ENCODE measurements at regions not wholly inside any gene's neighbourhood (a gene's known extent, or its start where the extent isn't known, plus 50 kb on each side); places are given as distances from the start of the nearest gene placed in this dataset.
"Not testable (repeated sequence)": the region's sequence is repeated elsewhere in the genome, so short reads cannot be mapped to it uniquely, and the experiment has no call there.

DNA sequence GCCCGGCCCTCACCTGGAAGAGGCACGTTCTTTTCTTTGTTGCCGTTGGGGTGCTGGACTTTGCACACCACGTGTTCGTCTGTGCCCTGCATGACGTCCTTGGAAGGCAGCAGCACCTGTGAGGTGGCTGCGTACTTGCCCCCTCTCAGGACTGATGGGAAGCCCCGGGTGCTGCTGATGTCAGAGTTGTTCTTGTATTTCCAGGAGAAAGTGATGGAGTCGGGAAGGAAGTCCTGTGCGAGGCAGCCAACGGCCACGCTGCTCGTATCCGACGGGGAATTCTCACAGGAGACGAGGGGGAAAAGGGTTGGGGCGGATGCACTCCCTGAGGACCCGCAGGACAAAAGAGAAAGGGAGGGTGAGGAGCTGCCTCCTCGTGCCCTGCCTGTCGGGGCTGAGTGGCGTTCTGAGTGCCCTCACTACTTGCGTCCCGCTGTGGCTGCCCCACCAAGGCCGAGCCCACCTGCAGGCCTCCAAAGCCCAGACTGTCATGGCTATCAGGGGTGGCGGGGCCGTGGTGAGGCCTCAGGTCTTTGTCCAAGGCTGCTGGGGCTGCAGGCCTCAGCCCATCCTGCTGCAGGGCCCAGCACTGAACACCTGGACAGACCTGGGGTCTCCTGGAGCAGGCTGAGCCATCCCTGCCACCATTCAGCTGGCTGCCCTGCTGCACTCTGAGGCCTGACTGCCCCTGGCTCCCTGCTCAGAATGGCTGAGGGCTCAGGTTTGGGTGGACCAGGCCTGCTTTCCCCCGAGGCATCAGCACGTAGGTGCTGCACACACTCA lies 329.7 kb downstream of the TMEM121 start:
- Histone ChIP-seq H3K27me3 (ENCODE audit: insufficient read depth, low read depth, severe bottlenecking) (peaks cover 67% of the 10 kb centered on the region), H3K4me3 (ENCODE audit: low read depth, low read length) (no peak overlapping the region), H3K36me3 (no peaks in the 10 kb centered on the region), H3K27ac (no peak overlapping the region), H3K9me3 (ENCODE audit: severe bottlenecking) (no peaks in the 10 kb centered on the region)
- DNase-seq, result no peak
- TF ChIP-seq, protein P1, sequence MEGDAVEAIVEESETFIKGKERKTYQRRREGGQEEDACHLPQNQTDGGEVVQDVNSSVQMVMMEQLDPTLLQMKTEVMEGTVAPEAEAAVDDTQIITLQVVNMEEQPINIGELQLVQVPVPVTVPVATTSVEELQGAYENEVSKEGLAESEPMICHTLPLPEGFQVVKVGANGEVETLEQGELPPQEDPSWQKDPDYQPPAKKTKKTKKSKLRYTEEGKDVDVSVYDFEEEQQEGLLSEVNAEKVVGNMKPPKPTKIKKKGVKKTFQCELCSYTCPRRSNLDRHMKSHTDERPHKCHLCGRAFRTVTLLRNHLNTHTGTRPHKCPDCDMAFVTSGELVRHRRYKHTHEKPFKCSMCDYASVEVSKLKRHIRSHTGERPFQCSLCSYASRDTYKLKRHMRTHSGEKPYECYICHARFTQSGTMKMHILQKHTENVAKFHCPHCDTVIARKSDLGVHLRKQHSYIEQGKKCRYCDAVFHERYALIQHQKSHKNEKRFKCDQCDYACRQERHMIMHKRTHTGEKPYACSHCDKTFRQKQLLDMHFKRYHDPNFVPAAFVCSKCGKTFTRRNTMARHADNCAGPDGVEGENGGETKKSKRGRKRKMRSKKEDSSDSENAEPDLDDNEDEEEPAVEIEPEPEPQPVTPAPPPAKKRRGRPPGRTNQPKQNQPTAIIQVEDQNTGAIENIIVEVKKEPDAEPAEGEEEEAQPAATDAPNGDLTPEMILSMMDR (IDR thresholded peaks at IDR 0.05; ENCODE audit: low read depth, low read length), result no peak

DNA sequence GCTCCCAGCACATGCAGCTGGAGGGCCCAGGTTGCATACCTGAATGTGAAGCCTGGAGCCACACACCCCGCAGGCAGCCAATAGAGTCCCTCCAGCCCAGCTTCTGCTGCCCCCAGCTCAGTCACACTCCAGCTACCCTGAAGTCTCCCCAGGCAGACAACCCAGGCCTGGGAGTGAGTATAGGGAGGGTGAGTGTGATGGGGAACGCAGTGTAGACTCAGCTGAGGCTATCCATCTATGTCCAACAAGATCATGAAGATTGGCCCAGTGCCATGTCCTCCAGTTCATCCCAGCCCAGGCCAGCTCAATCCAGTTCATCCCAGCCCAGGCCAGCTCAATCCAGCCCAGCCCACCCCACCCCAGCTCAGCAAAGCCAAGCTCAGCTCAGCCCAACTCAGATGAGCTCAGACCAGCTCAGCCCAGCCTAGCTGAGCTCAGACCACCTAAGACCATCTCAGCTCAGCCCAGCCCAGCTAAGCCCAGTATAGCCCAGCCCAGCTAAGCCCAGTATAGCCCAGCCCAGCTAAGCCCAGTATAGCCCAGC lies 330.4 kb downstream of the TMEM121 start:
- no peak overlapping the region for H3K4me3 ChIP-seq (ENCODE audit: low read depth, low read length)
- TF ChIP-seq, protein P1 (IDR thresholded peaks at IDR 0.05; ENCODE audit: low read depth, low read length), result no peak
- no peaks in the 10 kb centered on the region for H3K9me3 ChIP-seq (ENCODE audit: severe bottlenecking)
- H3K36me3 ChIP-seq, result no peaks in the 10 kb centered on the region
- H3K27me3 ChIP-seq (ENCODE audit: insufficient read depth, low read depth, severe bottlenecking), result peaks cover 67% of the 10 kb centered on the region
- H3K27ac ChIP-seq, result no peak overlapping the region
- no peak for DNase-seq

DNA sequence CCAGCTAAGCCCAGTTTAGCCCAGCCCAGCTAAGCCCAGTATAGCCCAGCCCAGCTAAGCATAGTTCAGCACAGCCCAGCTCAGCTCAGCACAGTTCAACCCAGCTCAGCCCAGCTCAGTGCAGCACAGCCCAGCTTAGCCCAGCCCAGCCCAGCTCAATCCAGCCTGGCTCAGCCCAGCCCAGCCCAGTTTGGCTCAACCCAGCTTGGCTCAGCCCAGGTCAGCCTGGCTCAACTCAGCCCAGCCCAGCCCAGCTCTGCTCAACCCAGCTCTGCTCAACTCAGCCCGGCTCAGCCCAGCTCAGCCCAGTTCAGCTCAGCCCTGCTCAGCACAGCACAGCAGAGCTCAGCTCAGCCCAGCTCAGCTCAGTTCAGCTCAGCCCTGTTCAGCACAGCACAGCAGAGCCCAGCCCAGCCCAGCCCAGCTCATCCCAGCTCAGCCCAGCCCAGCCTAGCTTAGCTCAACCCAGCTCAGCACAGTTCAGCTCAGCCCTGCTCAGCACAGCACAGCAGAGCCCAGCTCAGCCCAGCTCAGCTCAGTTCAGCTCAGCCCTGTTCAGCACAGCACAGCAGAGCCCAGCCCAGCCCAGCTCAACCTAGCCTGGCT lies 330.9 kb downstream of the TMEM121 start:
- Histone ChIP-seq H3K27me3 (ENCODE audit: insufficient read depth, low read depth, severe bottlenecking) (peaks cover 67% of the 10 kb centered on the region), H3K27ac (no peak overlapping the region), H3K4me3 (ENCODE audit: low read depth, low read length) (no peak overlapping the region), H3K36me3 (no peaks in the 10 kb centered on the region), H3K9me3 (ENCODE audit: severe bottlenecking) (no peaks in the 10 kb centered on the region)
- DNase-seq, result no peak
- TF ChIP-seq, protein P1 (IDR thresholded peaks at IDR 0.05; ENCODE audit: low read depth, low read length), result no peak

DNA sequence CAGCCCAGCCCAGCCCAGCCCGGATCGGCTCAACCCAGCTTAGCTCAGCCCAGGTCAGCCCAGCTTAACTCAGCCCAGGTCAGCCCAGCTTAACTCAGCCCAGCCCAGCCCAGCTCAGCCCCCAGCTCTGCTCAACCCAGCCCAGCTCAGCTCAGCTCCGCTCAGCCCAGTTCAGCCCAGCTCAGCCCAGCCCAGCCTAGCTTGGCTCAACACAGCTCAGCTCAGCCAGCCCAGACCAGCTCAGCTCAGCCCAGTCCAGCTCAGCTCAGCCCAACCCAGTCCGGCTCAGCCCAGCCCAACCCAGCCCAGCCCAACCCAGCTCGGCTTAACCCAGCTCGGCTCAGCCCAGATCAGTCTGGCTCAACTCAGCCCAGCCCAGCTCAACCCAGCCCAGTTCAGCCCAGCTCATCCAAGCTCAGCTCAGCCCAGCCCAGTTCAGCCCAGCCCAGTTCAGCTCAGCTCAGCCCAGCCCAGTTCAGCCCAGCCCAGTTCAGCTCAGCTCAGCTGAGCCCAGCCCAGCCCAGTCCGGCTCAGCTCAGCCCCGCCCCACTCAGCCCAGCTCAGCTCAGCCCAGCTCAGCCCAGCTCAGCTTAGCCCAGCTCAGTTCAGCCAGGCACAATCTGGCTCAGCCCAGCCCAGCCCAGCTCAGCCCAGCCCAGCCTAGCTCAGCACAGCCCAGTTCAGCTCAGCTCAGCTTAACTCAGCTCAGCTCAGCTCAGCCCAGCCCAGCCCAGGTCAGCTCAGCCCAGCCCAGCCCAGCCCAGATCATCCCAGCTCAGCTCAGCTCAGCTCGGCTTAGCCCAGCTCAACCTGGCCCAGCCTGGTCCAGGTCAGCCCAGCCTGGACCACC lies 331.7 kb downstream of the TMEM121 start:
- Histone ChIP-seq H3K27me3 (ENCODE audit: insufficient read depth, low read depth, severe bottlenecking) (peaks cover 67% of the 10 kb centered on the region), H3K36me3 (no peaks in the 10 kb centered on the region), H3K27ac (no peak overlapping the region), H3K4me3 (ENCODE audit: low read depth, low read length) (no peak overlapping the region), H3K9me3 (ENCODE audit: severe bottlenecking) (no peaks in the 10 kb centered on the region)
- TF ChIP-seq, protein P1 (IDR thresholded peaks at IDR 0.05; ENCODE audit: low read depth, low read length), result no peak
- peak; percentile 4 for DNase-seq

DNA sequence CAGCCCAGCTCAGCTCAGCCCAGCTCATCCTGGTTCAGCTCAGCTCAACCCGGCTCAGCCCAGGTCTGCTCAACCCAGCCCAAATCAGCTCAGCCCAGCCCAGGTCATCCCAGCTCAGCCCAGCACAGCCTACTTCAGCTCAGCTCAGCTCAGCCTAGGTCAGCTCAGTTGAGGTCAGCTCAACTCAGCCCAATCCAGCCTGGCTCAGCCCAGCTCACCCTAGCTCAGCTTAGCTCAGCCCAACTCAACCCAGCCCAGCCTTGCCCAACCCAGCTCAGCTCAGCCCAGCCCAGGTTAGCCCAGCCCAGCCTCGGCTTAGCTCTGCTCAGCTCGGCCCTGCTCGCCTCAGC lies 332.3 kb downstream of the TMEM121 start:
- Histone ChIP-seq H3K36me3 (no peaks in the 10 kb centered on the region), H3K27me3 (ENCODE audit: insufficient read depth, low read depth, severe bottlenecking) (peaks cover 67% of the 10 kb centered on the region), H3K9me3 (ENCODE audit: severe bottlenecking) (no peaks in the 10 kb centered on the region), H3K27ac (no peak overlapping the region), H3K4me3 (ENCODE audit: low read depth, low read length) (no peak overlapping the region)
- peak; percentile 4 for DNase-seq
- TF ChIP-seq, protein P1 (IDR thresholded peaks at IDR 0.05; ENCODE audit: low read depth, low read length), result no peak

DNA sequence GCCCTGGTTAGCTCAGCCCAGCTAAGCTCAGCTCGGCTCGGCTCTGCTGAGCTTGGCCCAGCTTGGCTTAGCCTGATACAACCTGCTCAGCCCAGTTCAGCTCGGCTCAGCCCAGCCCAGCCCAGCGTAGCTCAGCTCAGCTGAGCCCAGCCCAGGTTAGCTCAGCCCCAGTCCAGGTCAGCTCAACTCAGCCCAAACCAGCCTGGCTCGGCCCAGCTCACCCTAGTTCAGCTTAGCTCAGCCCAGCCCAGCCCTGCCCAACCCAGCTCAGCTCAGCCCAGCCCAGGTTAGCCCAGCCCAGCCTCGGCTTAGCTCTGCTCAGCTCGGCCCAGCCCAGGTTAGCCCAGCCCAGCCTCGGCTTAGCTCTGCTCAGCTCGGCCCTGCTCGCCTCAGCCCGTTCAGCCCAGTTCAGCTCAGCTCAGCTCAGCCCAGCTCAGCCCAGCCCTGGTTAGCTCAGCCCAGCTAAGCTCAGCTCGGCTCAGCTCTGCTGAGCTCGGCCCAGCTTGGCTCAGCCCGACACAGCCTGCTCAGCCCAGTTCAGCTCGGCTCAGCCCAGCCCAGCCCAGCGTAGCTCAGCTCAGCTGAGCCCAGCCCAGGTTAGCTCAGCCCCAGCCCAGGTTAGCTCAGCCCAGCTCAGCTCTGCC lies 332.8 kb downstream of the TMEM121 start:
- not testable (repeated sequence) for H3K36me3 ChIP-seq; H3K4me3 ChIP-seq (ENCODE audit: low read depth, low read length); H3K9me3 ChIP-seq (ENCODE audit: severe bottlenecking); H3K27ac ChIP-seq
- peaks cover 67% of the 10 kb centered on the region for H3K27me3 ChIP-seq (ENCODE audit: insufficient read depth, low read depth, severe bottlenecking)
- peak; percentile 2 for DNase-seq
